OCI-LY7 (cell line): ENCODE measurements at regions not wholly inside any gene's neighbourhood (a gene's known extent, or its start where the extent isn't known, plus 50 kb on each side); places are given as distances from the start of the nearest gene placed in this dataset.

ENCODE experiments used
- BruUV-seq: library from RNA; stranded (reverse); fragments of 400-500 nt; replicated peaks from 2 replicates; lab custom pipeline; 2021; lab: Mats Ljungman, UMichigan
- CTCF ChIA-PET: fragments of 300-600 bp; sonication (Branson Sonifier 250); formaldehyde crosslinking; loops from one replicate; lab custom pipeline; 2022; ENCODE audit warnings: antibody characterized with exemption; ENCODE audit not compliant: unreplicated experiment; lab: Charles Lee
- POLR2A ChIA-PET: fragments of 300-600 bp; sonication (Branson Sonifier 250); formaldehyde crosslinking; loops from one replicate; lab custom pipeline; 2022; ENCODE audit warnings: antibody characterized with exemption; lab: Charles Lee
- DNase-seq: peaks from one replicate; pipeline ENCODE4 v3.0.0-alpha.2; 2015; ENCODE audit warnings: low spot score
- H2AFZ ChIP-seq: fragments of 200-600 bp; sonication (generic), shearing (Covaris generic); 2 replicates; pipeline ENCODE4 v1.6.1; 2014; ENCODE audit warnings: mild to moderate bottlenecking, antibody characterized with exemption, low read length, moderate library complexity
- H3K27ac ChIP-seq: fragments of 200-600 bp; sonication (generic); 2 replicates; pipeline ENCODE4 v1.5.1; 2014; ENCODE audit warnings: mixed run types, low read depth, mild to moderate bottlenecking, moderate library complexity, low read length, inconsistent platforms; ENCODE audit not compliant: poor library complexity, severe bottlenecking
- H3K36me3 ChIP-seq: fragments of 200-600 bp; sonication (generic); 2 replicates; pipeline ENCODE4 v1.6.1; 2014; ENCODE audit warnings: mild to moderate bottlenecking, antibody characterized with exemption, low read length, moderate library complexity, mixed read lengths; ENCODE audit not compliant: insufficient read depth
- H3K4me1 ChIP-seq: fragments of 200-600 bp; sonication (generic); 2 replicates; pipeline ENCODE4 v1.5.1; 2014; ENCODE audit warnings: mild to moderate bottlenecking, low read length; ENCODE audit not compliant: insufficient read depth, poor library complexity, severe bottlenecking
- H3K4me2 ChIP-seq: fragments of 200-600 bp; sonication (generic); 2 replicates; pipeline ENCODE4 v1.6.1; 2014; ENCODE audit warnings: mild to moderate bottlenecking, low read length
- H3K4me3 ChIP-seq: fragments of 200-600 bp; sonication (generic); 2 replicates; pipeline ENCODE4 v1.5.1; 2014; ENCODE audit warnings: mild to moderate bottlenecking, low read depth, low read length; ENCODE audit not compliant: poor library complexity, severe bottlenecking
- H3K79me2 ChIP-seq: fragments of 200-600 bp; sonication (generic); 2 replicates; pipeline ENCODE4 v1.6.1; 2016; ENCODE audit warnings: low read depth, mild to moderate bottlenecking, low read length, moderate library complexity, mixed read lengths; ENCODE audit not compliant: insufficient read depth
- H3K9me2 ChIP-seq: fragments of 200-600 bp; sonication (generic); 2 replicates; pipeline ENCODE4 v1.6.1; 2016; ENCODE audit warnings: mild to moderate bottlenecking, low read length, mixed read lengths; ENCODE audit not compliant: insufficient read depth
- H3K9me3 ChIP-seq: fragments of 200-600 bp; sonication (generic); 2 replicates; pipeline ENCODE4 v1.6.1; 2014; ENCODE audit warnings: mild to moderate bottlenecking, mixed run types, low read length, mixed read lengths
- H4K20me1 ChIP-seq: fragments of 200-600 bp; sonication (generic); 2 replicates; pipeline ENCODE4 v1.6.1; 2014; ENCODE audit warnings: mild to moderate bottlenecking, antibody characterized with exemption, low read length, moderate library complexity, mixed read lengths; ENCODE audit not compliant: insufficient read depth
- CTCF ChIP-seq: fragments of 200-600 bp; sonication (generic); conservative IDR thresholded peaks from 2 replicates; pipeline ENCODE4 v1.5.1; 2014; ENCODE audit warnings: mild to moderate bottlenecking, antibody characterized with exemption, low read length, moderate library complexity, mixed read lengths
- EZH2phosphoT487 ChIP-seq: fragments of 200-600 bp; sonication (generic); IDR thresholded peaks from 2 replicates; pipeline ENCODE4 v1.6.1; 2018; ENCODE audit warnings: low read depth, borderline replicate concordance, mild to moderate bottlenecking, mixed run types, antibody characterized with exemption, low read length, moderate library complexity, mixed read lengths
- intact Hi-C: fragments of 100-400 bp; cut with micrococcal nuclease; formaldehyde crosslinking; loops from one replicate; pipeline ENCODE4 v1.10.0; 2022; ENCODE audit not compliant: unreplicated experiment

GRCh38 chrX:155694649-155695048 is 81.9 kb upstream of the TMLHE start:
- no TSS peak for BruUV-seq
- no peaks in the 10 kb centered on the region for H3K4me1 ChIP-seq

DNA sequence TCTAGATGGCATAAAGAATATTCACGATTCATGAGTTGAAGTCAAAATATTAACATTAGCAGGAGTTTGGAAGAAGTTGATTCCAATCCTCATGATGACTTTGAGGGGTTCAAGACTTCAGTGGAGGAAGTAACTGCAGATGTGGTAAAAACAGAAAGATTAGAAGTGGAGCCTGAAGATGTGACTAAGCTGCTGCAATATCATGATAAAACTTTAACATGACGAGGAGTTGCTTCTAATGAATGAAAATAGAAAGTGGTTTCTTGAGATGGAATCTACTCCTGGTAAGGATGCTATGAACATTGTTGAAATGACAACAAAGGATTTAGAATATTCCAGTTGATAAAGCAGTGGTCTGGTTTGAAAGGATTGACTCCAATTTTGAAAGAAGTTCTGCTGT is 70.1 kb upstream of the TMLHE start:
- Histone ChIP-seq H3K4me1 (no peaks in the 10 kb centered on the region), H3K4me3 (no peak overlapping the region), H3K9me3 (no peaks in the 10 kb centered on the region), H2AFZ (no peak overlapping the region), H3K36me3 (no peaks in the 10 kb centered on the region), H4K20me1 (no peaks in the 10 kb centered on the region), H3K4me2 (no peak overlapping the region), H3K9me2 (no peaks in the 10 kb centered on the region), H3K79me2 (no peaks in the 10 kb centered on the region), H3K27ac (no peak overlapping the region)
- no peak for DNase-seq
- ChIA-PET POLR2A (no interaction called here), CTCF (no interaction called here)
- TF ChIP-seq CTCF (no peak), EZH2phosphoT487 (no peak)
- intact Hi-C loops: no loop called here
- BruUV-seq: no TSS peak

More at GRCh38 chrX:155694649-155695048, 81.9 kb upstream of the TMLHE start:
- no peak overlapping the region for H3K4me3 ChIP-seq
- TF ChIP-seq CTCF: no peak
- TF ChIP-seq EZH2phosphoT487: no peak
- H2AFZ ChIP-seq: no peak overlapping the region
- no peaks in the 10 kb centered on the region for H3K9me2 ChIP-seq
- CTCF ChIA-PET: no interaction called here
- no peaks in the 10 kb centered on the region for H3K36me3 ChIP-seq
- no peak overlapping the region for H3K4me2 ChIP-seq
- DNase-seq: no peak
- H3K9me3 ChIP-seq: no peaks in the 10 kb centered on the region
- H4K20me1 ChIP-seq: no peaks in the 10 kb centered on the region
- no peak overlapping the region for H3K27ac ChIP-seq
- POLR2A ChIA-PET: no interaction called here
- intact Hi-C loops: no loop called here
- no peaks in the 10 kb centered on the region for H3K79me2 ChIP-seq

DNA sequence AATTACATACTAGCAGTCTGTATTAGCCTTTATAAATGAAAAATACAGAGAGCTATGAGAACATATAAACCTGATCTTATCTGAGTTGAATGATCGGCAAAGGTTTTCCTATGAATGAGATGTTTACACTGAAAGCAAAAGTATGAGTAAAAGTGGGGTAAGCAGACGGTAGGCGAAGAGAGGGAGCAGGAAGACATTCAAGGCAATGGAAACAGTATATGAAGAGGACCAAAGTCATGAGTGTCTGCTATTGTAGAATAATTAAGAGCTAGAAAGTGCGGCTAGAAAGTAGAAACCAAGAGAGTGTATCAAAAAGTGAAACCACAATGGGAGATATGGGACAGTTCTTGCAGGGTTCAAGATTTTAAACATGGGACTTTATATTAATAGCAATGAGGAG is 67.0 kb upstream of the TMLHE start:
- Histone ChIP-seq H4K20me1 (no peaks in the 10 kb centered on the region), H3K79me2 (no peaks in the 10 kb centered on the region), H3K27ac (no peak overlapping the region), H2AFZ (no peak overlapping the region), H3K4me3 (no peak overlapping the region), H3K9me3 (no peaks in the 10 kb centered on the region), H3K36me3 (no peaks in the 10 kb centered on the region), H3K4me1 (no peaks in the 10 kb centered on the region), H3K4me2 (no peak overlapping the region), H3K9me2 (no peaks in the 10 kb centered on the region)
- intact Hi-C loops: no loop called here
- CTCF ChIA-PET: no interaction called here
- POLR2A ChIA-PET: no interaction called here
- BruUV-seq: no TSS peak
- no peak for DNase-seq
- TF ChIP-seq CTCF (no peak), EZH2phosphoT487 (no peak)
